Keratinocyte (primary cell): ENCODE measurements at regions not wholly inside any gene's neighbourhood (a gene's known extent, or its start where the extent isn't known, plus 50 kb on each side); places are given as distances from the start of the nearest gene placed in this dataset.

Experiments
- EZH2 ChIP-seq: IDR thresholded peaks from one replicate; pipeline ENCODE4 v1.6.1; 2012; ENCODE audit warnings: inconsistent platforms, mild to moderate bottlenecking, low read length, moderate library complexity
- TF ChIP-seq, protein P1 (sequence below), 3 experiments: IDR thresholded peaks in 1 of 3; conservative IDR thresholded peaks in 1 of 3; optimal IDR thresholded peaks in 1 of 3; 2 replicates in 2 of 3; 3 replicates in 1 of 3; pipeline versions ENCODE3 to v1.5.1; 2011; ENCODE audit warnings: low read length in 3 of 3, mild to moderate bottlenecking in 3 of 3, moderate library complexity in 2 of 3, control low read depth in 1 of 3, inconsistent platforms in 1 of 3; ENCODE audit not compliant: insufficient read depth in 2 of 3; ENCODE audit errors: extremely low read depth in 1 of 3

DNA sequence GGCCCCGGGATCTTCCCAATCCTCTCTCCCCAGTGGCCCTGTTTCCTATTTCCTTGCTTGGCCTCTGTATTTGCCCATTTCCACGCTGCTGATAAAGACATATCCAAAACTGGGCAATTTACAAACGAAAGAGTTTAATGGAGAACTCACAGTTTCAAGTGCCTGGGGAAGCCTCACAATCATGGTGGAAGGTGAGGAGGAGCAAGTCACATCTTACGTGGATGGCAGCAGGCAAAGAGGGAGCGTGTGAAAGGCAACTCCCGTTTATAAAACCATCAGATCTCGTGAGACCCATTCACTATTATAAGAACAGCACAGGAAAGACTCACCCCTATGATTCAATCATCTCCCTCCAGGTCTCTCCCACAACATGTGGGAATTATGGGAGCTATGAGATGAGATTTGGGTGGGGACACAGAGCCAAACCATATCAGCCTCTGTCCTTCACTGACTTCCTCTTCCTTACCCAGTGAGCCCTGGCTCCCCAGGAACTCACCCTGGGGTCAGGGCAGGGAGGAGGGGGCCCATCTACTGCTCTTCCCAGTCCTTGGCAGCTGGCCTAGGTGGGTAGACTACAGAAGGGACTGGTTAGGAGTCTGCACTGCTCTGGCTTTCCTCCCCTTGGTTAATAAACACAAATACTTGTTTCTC, 105.8 kb upstream of the MYCN start:
- no peak for TF ChIP-seq EZH2
- TF ChIP-seq, protein P1, sequence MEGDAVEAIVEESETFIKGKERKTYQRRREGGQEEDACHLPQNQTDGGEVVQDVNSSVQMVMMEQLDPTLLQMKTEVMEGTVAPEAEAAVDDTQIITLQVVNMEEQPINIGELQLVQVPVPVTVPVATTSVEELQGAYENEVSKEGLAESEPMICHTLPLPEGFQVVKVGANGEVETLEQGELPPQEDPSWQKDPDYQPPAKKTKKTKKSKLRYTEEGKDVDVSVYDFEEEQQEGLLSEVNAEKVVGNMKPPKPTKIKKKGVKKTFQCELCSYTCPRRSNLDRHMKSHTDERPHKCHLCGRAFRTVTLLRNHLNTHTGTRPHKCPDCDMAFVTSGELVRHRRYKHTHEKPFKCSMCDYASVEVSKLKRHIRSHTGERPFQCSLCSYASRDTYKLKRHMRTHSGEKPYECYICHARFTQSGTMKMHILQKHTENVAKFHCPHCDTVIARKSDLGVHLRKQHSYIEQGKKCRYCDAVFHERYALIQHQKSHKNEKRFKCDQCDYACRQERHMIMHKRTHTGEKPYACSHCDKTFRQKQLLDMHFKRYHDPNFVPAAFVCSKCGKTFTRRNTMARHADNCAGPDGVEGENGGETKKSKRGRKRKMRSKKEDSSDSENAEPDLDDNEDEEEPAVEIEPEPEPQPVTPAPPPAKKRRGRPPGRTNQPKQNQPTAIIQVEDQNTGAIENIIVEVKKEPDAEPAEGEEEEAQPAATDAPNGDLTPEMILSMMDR (optimal IDR thresholded peaks at IDR 0.05 in 1 of 3, IDR thresholded peaks at IDR 0.05 in 1 of 3, conservative IDR thresholded peaks at IDR 0.05 in 1 of 3; ENCODE audit: extremely low read depth in 1 of 3, insufficient read depth in 2 of 3, low read length in 3 of 3): no peak
